SJCRH30 (cell line): ENCODE measurements at regions not wholly inside any gene's neighbourhood (a gene's known extent, or its start where the extent isn't known, plus 50 kb on each side); places are given as distances from the start of the nearest gene placed in this dataset.
"Not testable (repeated sequence)": the region's sequence is repeated elsewhere in the genome, so short reads cannot be mapped to it uniquely, and the experiment has no call there.

Experiments
- DNase-seq, 2 experiments: peaks; one replicate each; pipeline ENCODE4 v3.0.0-alpha.2; 2015 to 2020
- H3K27ac ChIP-seq: fragments of 250-450 bp; sonication (Bioruptor Pico); 2 replicates; pipeline ENCODE4 v1.5.1; 2020; ENCODE audit warnings: mild to moderate bottlenecking, moderate library complexity
- H3K27me3 ChIP-seq: fragments of 250-450 bp; sonication (Bioruptor Pico); 2 replicates; pipeline ENCODE4 v1.5.1; 2020; ENCODE audit warnings: mild to moderate bottlenecking, moderate library complexity
- H3K36me3 ChIP-seq: fragments of 250-450 bp; sonication (Bioruptor Pico); 2 replicates; pipeline ENCODE4 v1.5.1; 2020; ENCODE audit warnings: mild to moderate bottlenecking, moderate library complexity
- H3K4me1 ChIP-seq: fragments of 250-450 bp; sonication (Bioruptor Pico); 2 replicates; pipeline ENCODE4 v1.5.1; 2020; ENCODE audit warnings: mild to moderate bottlenecking, moderate library complexity
- H3K4me3 ChIP-seq: fragments of 250-450 bp; sonication (Bioruptor Pico); 2 replicates; pipeline ENCODE4 v1.5.1; 2020; ENCODE audit warnings: mild to moderate bottlenecking, moderate library complexity
- H3K9me3 ChIP-seq: fragments of 250-450 bp; sonication (Bioruptor Pico); replicated peaks from 2 replicates; pipeline ENCODE4 v1.5.1; 2020; ENCODE audit warnings: mild to moderate bottlenecking, moderate library complexity

DNA sequence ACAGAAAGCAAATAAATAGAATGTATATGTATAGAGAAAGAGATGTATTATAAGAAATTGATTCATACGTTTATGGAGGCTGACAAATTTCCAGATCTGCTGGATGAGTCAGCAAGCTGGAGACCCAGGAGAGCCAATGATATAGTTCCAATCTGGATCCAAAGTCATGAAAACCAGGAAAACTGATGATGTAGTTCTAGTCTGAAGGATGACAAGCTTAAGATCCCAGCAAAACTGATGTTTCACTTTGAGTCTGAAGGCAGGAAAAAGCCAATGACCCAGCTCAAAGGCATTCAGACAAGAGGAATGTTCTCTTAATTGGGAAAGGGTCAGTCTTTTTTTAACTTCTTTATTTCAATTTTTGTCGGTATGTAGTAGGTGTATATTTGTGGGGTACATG lies 102.6 kb downstream of the LHFPL1 start:
- DNase-seq: no peak
- no peak overlapping the region for H3K4me3 ChIP-seq
- H3K27ac ChIP-seq: no peak overlapping the region
- H3K27me3 ChIP-seq: no peaks in the 10 kb centered on the region
- H3K36me3 ChIP-seq: no peaks in the 10 kb centered on the region
- no peaks in the 10 kb centered on the region for H3K9me3 ChIP-seq
- H3K4me1 ChIP-seq: peaks cover 4% of the 10 kb centered on the region; the same call in 1 of the 2 replicates

DNA sequence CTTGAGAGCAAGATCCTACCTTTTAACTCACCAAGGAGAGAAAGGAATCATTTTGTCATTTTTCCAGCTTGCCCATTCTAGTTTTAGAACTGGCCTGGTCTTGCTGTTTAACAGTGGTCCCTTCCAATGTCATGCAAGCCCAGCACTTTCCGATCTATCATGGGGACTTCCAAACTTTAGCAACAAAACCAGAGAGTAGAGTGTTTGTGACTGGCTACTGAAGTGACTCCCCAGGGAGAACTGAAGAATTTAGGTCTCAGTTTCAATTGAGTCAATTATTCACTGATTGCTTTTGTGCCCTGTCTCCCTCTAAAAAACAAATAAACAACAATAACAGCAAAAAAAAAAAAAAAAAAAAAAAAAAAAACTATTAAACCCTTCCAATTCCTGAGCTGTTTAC lies 108.3 kb downstream of the LHFPL1 start:
- Histone ChIP-seq H3K36me3 (no peaks in the 10 kb centered on the region), H3K4me1 (peaks cover 4% of the 10 kb centered on the region; the same call in 1 of the 2 replicates), H3K9me3 (no peaks in the 10 kb centered on the region), H3K27ac (no peak overlapping the region), H3K4me3 (no peak overlapping the region), H3K27me3 (no peaks in the 10 kb centered on the region)
- DNase-seq: no peak

GRCh38 chrX:112555831-112556230 lies 123.9 kb downstream of the LHFPL1 start:
- Histone ChIP-seq H3K9me3 (no peaks in the 10 kb centered on the region), H3K4me1 (no peaks in the 10 kb centered on the region), H3K27me3 (no peaks in the 10 kb centered on the region), H3K27ac (no peak overlapping the region), H3K4me3 (no peak overlapping the region), H3K36me3 (no peaks in the 10 kb centered on the region)
- no peak for DNase-seq

- H3K9me3 ChIP-seq: no peaks in the 10 kb centered on the region
- DNase-seq: no peak
- no peaks in the 10 kb centered on the region for H3K4me1 ChIP-seq
- no peaks in the 10 kb centered on the region for H3K36me3 ChIP-seq
- H3K4me3 ChIP-seq: no peak overlapping the region
- H3K27me3 ChIP-seq: no peaks in the 10 kb centered on the region
- H3K27ac ChIP-seq: no peak overlapping the region
Measured at GRCh38 chrX:112545051-112545450, 134.7 kb downstream of the LHFPL1 start.

- Histone ChIP-seq H3K9me3 (no peaks in the 10 kb centered on the region), H3K36me3 (no peaks in the 10 kb centered on the region), H3K27ac (no peak overlapping the region), H3K27me3 (no peaks in the 10 kb centered on the region), H3K4me1 (no peaks in the 10 kb centered on the region; the same call in 1 of the 2 replicates), H3K4me3 (no peak overlapping the region)
- DNase-seq: peak in 1 of 2 experiments; percentile 6
Measured at GRCh38 chrX:112536544-112536943, 143.2 kb downstream of the LHFPL1 start.

DNA sequence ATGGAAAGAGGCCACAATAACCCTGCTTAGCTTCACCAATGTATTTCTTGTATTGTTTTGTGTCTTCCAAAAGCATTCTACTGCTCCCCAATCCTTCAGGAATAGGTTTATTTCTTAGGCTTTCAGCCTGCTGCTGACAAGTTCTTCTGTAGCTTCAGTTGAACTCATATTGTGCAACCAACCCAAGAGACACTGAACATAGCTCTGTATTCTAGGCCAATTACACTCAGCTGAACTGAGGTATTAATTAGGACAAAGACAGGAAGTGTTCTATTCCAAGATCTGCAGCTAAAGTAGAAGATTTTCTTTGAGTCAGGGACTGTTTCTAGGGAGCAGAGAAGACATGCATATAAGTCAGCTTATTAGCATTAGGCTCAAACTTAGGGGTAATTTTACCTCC lies 151.8 kb downstream of the LHFPL1 start:
- DNase-seq: no peak
- H3K9me3 ChIP-seq: no peaks in the 10 kb centered on the region
- H3K36me3 ChIP-seq: no peaks in the 10 kb centered on the region
- no peak overlapping the region for H3K27ac ChIP-seq
- H3K4me3 ChIP-seq: no peak overlapping the region
- no peaks in the 10 kb centered on the region for H3K4me1 ChIP-seq
- no peaks in the 10 kb centered on the region for H3K27me3 ChIP-seq

DNA sequence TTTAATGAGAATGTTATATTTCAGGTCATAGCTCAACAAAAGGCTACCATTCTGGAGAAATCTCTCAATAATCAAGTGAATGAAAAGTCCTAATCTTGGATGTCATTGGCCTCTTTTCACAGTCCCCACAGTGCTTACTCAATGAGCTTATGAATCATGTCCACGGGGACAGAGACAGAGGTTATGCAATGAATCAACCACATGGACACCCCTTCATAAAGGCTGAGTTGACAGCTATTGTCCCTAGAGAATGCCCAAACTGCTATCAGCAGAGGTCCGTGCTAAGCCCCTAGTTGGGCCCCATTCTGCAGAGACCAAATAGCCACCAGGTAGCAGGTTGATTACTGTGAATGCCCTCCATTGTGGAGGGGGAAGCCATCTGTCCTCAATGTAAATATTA lies 158.1 kb downstream of the LHFPL1 start:
- H3K27me3 ChIP-seq: no peaks in the 10 kb centered on the region
- DNase-seq: no peak
- H3K27ac ChIP-seq: no peak overlapping the region
- no peaks in the 10 kb centered on the region for H3K4me1 ChIP-seq
- H3K4me3 ChIP-seq: no peak overlapping the region
- H3K9me3 ChIP-seq: no peaks in the 10 kb centered on the region
- no peaks in the 10 kb centered on the region for H3K36me3 ChIP-seq

GRCh38 chrX:112520124-112520523 lies 159.6 kb downstream of the LHFPL1 start:
- H3K27ac ChIP-seq: no peak overlapping the region
- no peak overlapping the region for H3K4me3 ChIP-seq
- no peaks in the 10 kb centered on the region; the same call in 1 of the 2 replicates for H3K9me3 ChIP-seq

DNA sequence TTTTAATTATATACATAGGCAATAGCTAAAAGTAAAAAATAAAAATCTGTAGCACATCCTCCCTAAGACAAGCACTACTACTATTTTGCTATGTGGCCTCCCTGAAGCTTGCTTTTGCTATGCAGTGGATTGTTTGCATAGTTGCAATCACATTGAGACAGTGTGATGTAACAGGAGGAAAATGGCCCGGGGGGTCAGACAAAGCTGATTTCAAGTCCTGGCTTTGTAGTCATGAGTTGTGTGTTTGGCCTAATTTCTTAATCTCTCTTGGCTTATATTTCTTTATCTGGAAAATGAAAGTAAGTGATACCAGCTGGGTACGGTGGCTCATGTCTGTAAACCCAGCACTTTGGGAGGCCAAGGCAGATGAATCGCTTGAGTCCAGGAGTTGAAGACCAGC lies 166.6 kb downstream of the LHFPL1 start:
- Histone ChIP-seq H3K4me3 (no peak overlapping the region), H3K27ac (no peak overlapping the region), H3K4me1 (no peaks in the 10 kb centered on the region), H3K27me3 (no peaks in the 10 kb centered on the region), H3K36me3 (no peaks in the 10 kb centered on the region), H3K9me3 (no peaks in the 10 kb centered on the region; the same call in 1 of the 2 replicates)
- DNase-seq: no peak

More at GRCh38 chrX:112520124-112520523, 159.6 kb downstream of the LHFPL1 start:
- no peak for DNase-seq
- H3K36me3 ChIP-seq: no peaks in the 10 kb centered on the region
- H3K4me1 ChIP-seq: no peaks in the 10 kb centered on the region
- H3K27me3 ChIP-seq: no peaks in the 10 kb centered on the region

DNA sequence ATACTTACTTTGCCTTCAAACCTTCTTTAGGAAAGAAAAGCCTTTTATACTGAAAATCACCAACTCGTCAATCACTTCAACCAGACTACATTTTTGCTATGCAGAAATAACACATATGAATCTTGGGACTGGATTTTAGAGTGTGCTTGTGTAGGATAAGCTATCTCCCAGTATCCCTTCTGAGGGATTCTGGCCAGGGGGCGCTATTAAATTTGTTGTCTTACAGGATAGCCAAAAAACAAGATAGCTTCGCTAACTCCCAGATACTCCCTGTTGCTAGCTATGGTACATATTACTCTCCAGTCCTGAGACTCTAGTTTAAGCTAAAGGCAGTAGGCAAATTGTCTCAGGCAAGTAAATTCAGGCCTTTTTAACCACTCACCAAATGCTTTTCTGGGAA lies 167.2 kb downstream of the LHFPL1 start:
- no peaks in the 10 kb centered on the region for H3K27me3 ChIP-seq
- no peak overlapping the region for H3K27ac ChIP-seq
- no peaks in the 10 kb centered on the region; the same call in 1 of the 2 replicates for H3K9me3 ChIP-seq
- DNase-seq: peak; percentile 21 to 36
- H3K4me1 ChIP-seq: no peaks in the 10 kb centered on the region
- H3K36me3 ChIP-seq: no peaks in the 10 kb centered on the region
- H3K4me3 ChIP-seq: no peak overlapping the region

DNA sequence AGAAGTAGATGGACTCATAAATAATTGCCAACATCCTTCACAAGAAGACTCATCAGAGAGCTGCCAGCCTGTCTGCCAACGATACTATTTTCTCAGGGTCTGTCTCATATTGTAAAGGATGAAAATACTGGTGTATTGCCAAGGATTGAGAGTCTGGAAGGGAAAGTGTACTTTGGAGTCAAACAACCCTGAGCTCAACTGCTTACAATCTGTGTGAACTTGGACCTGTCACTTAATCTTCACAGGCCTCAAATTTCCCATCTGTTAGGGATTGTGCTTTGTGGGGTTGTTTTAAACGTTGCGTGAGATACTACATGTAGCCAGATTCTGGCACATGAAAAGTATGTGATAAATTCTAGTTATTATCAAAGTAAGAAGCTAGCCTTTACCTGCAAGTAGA lies 169.1 kb downstream of the LHFPL1 start:
- H3K36me3 ChIP-seq: no peaks in the 10 kb centered on the region
- no peak overlapping the region for H3K27ac ChIP-seq
- H3K9me3 ChIP-seq: no peaks in the 10 kb centered on the region; the same call in 1 of the 2 replicates
- no peak overlapping the region for H3K4me3 ChIP-seq
- DNase-seq: no peak
- no peaks in the 10 kb centered on the region for H3K27me3 ChIP-seq
- no peaks in the 10 kb centered on the region for H3K4me1 ChIP-seq

GRCh38 chrX:112477653-112478052 lies 202.1 kb downstream of the LHFPL1 start:
- H3K9me3 ChIP-seq: no peaks in the 10 kb centered on the region
- no peaks in the 10 kb centered on the region for H3K36me3 ChIP-seq
- H3K27me3 ChIP-seq: no peaks in the 10 kb centered on the region
- no peak for DNase-seq
- no peak overlapping the region for H3K27ac ChIP-seq
- no peaks in the 10 kb centered on the region for H3K4me1 ChIP-seq
- no peak overlapping the region for H3K4me3 ChIP-seq

DNA sequence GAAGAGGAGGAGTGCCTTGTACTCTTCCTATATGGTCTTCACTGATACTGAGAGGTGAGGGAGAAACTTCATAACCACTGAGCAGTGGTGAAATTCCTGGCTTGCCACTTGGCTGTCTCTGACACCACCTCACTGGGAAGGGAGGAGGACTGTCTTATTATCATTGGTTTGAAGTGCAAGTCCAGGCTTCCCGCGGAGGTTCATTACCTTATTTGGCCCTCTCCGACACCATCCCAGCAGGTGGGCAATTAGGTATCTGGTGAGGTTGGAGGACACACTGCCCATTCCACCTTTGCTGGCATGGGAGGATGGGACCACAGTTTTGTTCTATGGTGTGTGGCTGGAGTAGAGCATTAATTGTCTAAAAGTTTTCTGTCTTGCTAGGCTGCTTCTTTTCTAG lies 206.1 kb downstream of the LHFPL1 start:
- no peak for DNase-seq
- H3K27ac ChIP-seq: no peak overlapping the region
- H3K27me3 ChIP-seq: no peaks in the 10 kb centered on the region
- no peak overlapping the region for H3K4me3 ChIP-seq
- no peaks in the 10 kb centered on the region for H3K36me3 ChIP-seq
- H3K4me1 ChIP-seq: no peaks in the 10 kb centered on the region
- no peaks in the 10 kb centered on the region for H3K9me3 ChIP-seq

DNA sequence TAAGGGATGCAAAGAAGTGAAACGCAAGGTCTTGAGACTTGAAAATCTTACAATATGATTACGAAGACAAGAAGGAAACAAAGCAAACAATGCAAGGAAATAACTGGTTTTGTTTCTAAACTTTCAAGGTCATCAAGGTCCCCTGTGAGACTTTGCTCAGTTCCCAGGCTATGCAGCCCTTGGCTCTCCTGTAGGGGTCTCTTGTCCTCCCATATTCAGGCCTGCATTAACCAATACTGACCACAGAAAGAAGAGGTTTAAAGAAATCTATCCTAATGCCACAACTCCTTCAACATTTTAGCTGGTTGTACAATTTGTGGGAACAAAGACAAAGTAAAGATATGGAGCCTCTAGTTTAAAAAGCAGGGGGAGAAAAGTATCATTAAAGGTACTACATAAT lies 209.2 kb downstream of the LHFPL1 start:
- no peak for DNase-seq
- Histone ChIP-seq H3K9me3 (no peaks in the 10 kb centered on the region), H3K36me3 (no peaks in the 10 kb centered on the region), H3K27me3 (no peaks in the 10 kb centered on the region), H3K27ac (no peak overlapping the region), H3K4me3 (no peak overlapping the region), H3K4me1 (no peaks in the 10 kb centered on the region)

- not testable (repeated sequence) for H3K27me3 ChIP-seq, H3K9me3 ChIP-seq, H3K4me3 ChIP-seq, H3K4me1 ChIP-seq, DNase-seq, H3K36me3 ChIP-seq, H3K27ac ChIP-seq
Measured at GRCh38 chrX:112461949-112462450, 217.7 kb downstream of the LHFPL1 start.

GRCh38 chrX:112457788-112458187 lies 221.9 kb downstream of the LHFPL1 start:
- Histone ChIP-seq H3K9me3 (no peaks in the 10 kb centered on the region; the same call in 1 of the 2 replicates), H3K4me3 (no peak overlapping the region), H3K27ac (no peak overlapping the region), H3K27me3 (no peaks in the 10 kb centered on the region; the same call in 1 of the 2 replicates), H3K36me3 (no peaks in the 10 kb centered on the region), H3K4me1 (no peaks in the 10 kb centered on the region)
- no peak for DNase-seq
